ENCODE measurements at regions not wholly inside any gene's neighbourhood (a gene's known extent, or its start where the extent isn't known, plus 50 kb on each side); places are given as distances from the start of the nearest gene placed in this dataset.

DNA sequence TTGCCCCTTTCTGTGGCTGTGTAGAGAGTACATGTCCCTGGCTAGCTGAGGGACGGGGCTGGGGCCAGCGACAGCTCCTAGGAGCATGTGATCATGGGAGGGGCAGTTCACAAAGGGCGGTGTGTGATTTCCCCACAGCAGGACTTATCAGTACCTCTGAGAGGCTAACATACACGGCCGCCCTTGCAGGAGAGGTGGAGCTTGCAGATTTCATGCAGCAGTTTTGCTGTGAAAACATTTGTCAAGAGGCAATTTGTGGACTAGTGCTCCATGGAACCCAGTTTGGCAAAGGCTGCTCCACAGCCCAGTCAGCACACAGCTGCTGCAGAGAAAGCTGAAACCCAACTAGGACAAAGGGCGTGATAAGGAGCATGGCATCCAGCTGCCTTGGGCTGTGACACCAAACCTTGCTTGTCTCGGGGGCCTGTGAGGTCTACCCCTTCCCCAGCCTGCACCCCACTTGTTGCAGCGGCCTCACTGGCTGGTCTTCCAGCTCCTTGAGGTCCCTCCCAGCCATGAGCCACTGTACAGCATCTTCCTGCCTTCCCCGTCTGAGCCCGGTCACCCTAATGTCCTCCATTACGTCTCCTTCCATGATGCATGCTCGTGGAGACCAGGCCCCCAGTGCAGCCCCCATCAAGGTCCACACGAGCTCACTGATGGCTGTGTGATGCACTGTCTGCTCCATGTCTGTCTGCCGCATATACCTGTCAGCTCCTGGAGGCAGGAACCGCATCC lies 121.4 kb upstream of the HDAC4 start:
- DNase-seq = no peak

DNA sequence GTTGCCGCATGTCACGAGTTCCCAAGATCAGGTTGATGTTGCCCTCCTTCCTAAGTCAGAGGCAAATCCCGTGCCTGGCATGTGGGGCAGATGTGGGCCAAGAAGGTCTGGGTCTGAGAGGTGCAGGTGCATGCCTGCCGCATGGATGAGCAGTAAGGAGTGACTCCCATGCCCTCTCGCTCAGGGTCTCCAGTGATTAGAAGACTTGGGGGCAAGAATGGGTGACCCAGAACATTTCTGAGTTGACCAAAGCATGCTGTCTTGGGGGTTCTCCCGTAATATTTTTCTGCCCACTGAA lies 120.6 kb upstream of the HDAC4 start:
- DNase-seq = no peak

DNA sequence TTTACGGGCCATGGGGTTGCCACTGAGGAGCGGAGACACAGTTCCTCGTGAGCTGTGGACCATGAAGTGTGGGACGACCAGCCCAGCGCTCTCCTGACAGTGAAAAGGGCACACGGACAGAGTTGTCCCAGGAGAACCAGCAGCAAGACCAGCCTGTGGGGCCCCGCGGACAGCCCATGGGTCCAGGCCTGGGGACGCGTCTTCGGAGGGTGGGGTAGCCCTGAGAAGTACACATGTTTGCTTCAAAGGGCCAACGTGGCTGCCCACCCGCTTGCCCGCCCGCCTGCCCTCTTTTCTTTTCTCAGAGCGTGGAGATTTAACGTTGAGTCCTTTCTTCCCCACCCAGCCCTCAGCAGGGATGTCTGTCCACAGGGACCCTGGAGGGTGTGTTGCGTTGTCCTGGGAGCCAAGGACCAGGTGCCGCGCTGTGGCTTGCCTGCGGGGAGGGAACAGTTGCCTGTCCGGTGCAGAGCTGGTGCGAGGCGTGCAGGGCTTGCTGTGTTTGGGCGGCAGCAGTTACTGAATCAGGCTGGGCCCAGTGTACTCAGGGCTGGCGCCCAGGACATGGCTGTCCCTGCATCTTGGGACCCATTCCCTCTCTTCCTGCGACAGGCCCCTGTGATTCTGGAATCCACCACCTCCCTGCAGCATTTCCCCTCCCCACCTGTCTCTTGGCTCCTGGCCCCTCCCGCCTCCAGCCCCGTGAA lies 120.1 kb upstream of the HDAC4 start:
- DNase-seq = no peak

DNA sequence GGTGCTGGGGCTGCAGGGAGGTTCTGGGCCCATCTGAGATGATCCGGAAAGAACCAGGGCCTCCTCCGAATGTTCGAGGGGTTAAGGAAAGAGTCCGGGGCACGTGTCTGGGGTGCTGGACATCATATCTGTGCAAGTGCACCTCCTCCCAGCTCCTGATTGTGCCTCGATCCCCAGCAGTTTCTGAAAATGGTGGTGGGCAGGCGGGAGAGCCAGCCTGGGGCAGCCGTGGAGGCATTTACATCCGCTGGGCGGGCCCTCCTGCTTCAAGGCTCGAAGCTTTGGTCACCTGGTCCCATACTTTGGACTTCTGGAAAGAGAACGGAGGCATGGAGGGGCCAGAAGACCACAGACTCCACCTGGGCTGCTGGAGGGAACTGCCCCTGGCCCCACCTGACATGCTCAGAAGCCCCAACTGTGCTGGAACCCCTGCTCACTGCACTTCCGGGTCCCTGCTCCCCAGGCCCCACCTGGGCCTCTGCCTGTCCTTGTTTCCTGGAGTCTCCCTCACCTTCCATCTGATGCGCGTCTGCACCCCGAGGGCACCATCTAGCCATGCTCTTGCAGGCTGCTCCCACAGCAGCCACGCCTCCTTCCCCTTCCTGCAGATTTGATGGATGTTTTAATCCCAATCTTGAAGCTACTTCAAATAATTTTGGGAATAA lies 119.2 kb upstream of the HDAC4 start:
- no peak for DNase-seq

DNA sequence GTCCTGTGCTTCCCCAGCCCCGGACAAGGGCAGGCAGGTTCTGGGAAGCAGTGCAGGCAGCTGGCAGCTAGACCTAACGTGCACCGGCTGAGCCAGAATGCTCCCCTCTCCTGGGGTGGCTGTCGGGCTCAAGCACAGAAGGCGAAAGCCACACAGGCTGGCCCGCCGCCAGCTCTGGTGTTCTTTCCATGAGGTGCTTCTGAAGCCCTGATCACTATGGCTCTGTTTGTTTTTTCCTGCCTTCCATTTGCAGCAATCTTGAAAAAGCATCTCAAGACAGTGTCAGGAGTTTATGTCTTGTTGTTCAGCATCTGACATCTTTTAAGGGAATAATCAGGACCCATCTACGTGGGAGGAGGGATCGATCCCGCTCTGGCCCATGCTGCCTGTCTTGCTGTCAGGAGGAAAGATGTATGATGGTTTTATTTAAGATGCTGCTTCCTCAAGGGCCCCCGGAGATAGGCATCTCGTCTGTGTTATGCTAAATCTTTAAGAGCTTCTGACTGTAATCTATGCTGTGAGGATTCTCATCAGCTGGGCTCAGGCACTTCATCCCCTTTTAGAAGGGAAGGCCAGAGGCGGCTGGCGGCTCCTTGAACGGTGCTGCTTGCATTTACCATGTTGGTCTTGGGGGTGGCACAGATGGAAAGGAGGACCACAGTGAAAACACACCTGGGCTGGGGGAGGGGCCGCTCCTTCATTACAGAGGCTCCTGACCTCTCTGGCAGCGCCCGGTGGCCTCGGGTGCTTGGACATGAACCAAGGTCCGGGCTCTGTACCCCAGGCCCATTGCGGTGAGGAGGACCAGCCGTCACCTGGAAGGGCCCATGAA lies 118.5 kb upstream of the HDAC4 start:
- no peak for DNase-seq

DNA sequence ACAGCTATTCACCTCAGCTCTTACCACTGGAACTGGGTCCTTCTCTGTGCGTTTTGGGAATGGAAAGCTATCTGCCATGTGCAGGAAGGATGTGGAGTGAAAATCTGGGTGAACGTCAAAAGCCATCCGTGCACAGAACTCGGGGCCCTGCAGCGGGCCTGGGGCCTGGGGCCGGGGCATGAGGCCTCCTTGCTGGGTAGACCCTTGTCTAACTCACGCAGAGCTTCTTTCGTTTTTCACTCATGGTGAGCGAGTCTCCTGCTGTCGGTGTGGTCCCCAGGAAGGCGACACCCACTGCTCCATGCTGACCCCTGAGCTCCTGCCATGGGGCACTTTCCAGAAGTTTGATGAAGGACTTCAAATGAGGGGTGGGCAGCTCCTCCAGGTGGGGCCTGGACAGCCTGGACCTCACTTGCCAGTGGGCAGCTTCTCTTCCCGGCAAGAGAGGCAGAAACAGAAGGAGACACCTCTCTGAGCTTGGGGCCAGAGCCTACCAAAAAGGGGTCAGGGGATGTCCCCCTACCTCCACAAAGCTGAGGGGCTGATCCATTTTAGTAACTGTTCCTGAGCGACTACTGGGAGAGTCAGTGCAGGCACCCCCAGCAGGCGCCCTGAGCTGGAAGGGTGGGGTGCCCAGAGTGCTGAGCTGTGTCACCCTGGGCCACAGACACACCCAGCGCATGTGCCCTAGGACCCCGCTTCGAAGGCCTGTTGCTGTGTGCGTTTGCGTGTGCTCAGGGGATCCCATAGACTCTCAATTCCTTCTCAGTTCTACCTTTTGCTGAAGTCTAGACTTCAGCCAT lies 117.7 kb upstream of the HDAC4 start:
- no peak for DNase-seq

DNA sequence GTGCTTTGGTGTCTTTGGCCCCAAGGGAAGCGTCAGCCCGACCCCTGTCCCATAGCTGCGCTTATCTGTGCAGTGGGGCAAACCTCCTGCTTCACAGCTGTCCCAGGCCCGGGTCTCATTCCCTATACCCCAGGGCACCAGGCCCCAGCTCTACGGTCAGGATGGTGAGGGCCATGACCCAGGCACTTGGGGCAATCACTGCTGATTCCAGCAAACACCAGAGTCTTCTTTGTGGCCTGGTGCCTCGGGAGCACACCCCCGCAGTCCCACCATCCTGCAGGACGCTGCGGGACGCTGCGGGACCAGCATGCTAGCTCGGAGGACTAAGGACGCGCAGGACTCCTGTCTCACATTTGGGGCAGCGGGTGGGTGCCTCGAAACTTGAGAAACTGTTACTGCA lies 116.9 kb upstream of the HDAC4 start:
- DNase-seq = no peak

DNA sequence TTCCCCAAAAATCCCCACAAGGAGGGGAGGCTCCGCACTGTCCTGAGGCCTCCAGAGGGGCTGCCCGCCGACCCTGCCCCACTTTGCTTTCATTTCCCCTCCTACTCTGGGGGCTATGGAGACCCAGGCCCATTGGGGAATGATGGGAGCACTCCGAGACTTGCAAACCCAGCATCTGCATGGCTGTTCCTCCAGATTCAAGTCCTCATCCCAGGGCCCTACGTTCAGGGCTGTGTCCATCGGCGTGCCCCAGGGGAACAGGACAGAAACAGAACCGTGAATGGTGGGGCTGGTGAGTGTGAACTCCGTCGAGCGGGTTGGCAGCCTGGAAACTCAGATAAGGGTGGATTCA lies 116.1 kb upstream of the HDAC4 start:
- DNase-seq = no peak

DNA sequence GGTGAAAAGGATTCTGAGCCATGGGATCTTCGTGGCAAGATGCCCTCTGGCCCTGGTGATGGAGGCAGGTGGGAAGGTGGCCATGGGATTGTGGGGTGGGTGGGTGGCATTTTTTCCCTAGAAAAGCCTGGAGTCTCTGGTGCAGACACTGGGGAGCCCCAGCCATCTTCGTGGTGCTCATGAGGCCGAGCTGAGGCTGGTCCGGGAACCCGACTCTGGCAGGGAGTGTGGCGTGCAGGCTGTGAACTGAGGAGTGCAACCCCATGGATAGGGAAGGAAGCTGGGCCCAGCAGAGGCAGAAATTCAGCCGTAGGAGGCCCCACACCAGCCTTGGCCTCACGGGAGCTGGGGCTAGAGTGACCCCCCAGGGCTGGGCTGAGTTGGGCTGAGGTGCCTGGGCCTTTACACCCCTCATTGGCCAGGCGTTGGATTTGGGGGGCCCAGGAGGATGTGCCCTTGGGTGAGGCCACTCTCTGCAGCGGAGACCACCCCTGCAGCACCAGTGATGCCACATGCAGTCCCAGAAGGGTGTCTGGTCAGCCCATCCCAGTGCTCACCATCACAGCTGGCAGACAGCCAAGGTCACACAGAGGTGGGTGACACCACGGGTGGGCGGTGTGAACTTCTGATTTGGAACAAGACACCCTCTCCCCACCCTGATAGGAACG lies 115.6 kb upstream of the HDAC4 start:
- no peak for DNase-seq

DNA sequence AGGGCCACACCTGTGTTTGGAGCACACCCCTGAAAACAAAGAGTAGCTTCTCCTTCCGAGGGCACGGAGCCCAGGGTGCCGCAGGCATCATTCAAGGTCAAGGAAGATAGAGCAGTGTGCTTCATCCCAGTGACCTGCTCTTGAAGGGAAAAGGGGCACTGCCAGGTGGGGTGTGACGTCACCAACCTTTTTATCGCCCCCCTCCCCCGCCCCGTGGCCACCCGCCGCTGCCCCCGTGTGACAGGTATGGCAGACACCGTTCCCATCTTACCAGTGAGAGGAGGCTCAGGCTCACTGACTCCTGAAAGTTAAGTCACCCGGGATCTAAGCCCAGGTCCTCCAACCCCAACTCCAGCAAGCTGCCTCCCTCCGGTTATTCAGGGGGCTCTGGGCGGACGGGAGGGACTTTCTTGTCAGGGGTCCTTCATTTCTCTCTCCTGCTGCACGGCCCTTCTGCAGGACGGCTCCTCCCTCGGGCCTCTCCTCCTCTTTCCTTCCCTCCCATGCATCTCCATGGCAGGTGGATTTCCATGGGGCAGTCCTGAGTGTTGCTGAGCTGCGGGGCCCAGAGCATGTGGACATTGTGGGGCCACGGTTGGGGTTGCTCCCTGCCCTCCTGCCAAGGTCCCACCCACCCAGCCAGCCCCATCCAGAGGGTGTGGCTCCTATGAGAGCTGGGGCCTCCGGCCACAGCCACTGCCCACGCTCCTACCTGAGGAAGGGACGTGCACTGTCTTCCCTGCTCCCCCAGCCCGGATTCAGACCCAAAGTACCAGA lies 114.1 kb upstream of the HDAC4 start:
- no peak for DNase-seq

DNA sequence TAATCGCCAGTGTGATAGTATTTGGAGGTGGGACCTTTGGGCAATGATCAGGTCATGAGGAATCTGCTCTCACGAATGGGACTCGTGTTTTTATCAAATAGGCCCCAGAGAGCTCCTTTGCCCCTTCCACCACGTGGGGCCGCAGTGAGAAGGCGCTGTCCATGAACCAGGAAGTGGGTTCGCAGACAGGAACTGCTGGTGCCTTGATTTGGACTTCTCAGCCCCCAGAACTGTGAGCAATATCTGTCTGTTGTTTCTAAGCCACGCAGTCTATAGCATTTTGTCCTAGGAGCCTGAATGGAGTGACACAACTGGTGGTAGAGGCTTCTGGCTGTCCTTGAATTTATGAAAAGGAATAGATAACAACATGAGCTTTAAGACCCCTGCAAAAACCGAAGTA lies 111.2 kb upstream of the HDAC4 start:
- no peak for DNase-seq

DNA sequence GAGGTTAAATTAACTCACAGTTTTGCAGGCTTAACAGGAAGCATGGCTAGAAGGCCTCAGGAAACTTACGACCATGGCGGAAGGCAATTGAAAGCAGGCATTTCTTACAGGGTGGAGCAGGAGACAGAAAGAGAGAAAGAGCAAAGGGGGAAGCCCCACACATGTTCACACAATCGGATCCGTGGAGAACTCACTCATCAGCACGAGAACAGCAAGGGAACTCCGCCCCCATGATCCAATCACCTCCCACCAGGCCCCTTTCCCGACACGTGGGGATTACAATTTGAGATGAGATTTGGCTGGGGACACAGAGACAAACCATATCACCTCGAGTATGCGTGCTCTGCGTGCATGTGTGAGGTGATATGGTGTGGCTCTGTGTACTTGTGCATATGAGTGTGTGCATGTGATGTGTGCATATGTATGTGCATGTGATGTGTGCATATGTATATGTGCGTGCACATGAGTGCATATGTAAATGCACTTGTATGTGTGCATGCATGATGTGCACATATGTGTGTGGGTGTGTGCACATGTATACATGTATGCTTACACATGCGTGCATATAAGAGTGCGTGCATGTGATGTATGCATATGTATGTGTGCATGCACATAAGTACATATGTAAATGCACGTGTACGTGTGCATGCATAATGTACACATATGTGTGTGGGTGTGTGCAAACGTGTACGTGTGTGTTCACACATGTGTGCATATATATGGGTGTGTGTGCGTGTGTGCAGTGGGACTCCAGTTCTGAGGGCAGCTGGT lies 108.7 kb upstream of the HDAC4 start:
- no peak for DNase-seq

DNA sequence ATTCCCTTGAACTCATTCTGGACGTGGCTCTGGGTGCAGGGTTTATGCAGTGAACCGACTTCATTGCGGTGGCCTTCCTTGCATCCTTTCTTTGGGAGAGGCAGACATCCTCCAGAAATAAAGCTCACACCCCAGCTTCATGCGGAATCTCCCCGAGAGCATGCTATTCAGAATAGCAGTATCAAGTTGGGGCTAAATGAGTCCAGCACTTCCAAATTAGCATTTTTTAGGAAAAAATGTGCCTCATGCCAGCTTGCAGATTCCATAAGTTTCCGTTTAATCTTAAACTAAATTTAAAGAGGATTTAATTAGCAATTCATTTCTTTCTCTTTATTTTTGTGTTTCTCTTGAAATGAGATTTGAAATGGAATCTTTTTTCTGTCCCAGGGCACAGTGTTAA lies 107.4 kb upstream of the HDAC4 start:
- no peak for DNase-seq

DNA sequence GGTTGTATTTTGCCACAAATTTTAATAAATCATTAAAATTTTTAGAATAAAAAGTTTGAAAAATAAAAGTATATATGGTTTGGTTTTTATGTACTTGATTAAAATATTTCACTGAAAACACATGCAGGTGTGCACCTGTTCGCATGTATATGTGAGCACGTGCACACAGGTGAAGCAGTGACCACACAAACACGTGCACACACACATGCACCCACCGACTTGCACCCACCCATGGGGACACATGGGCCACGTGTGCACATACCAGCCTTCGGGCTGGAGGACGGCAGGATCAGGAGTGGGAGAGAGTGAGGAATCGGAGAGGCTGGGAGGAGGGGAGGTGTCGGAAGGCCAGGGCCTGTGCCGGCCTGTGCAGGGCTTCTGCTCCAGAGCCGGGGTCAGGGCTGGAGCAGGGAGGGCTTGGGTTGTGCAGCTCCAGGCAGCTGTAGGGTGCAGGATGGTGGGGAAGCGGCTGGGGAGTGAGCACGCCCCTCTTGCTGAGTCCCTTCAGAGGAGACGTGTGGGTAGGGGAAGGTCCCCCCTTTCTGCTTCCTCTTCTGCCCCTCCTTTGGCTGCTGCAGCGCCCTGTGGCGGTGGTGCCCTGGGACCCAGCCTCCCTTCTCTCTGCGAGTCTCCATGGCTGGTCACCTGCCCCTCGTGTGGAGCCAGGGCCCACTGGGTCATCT lies 106.9 kb upstream of the HDAC4 start:
- DNase-seq = no peak

DNA sequence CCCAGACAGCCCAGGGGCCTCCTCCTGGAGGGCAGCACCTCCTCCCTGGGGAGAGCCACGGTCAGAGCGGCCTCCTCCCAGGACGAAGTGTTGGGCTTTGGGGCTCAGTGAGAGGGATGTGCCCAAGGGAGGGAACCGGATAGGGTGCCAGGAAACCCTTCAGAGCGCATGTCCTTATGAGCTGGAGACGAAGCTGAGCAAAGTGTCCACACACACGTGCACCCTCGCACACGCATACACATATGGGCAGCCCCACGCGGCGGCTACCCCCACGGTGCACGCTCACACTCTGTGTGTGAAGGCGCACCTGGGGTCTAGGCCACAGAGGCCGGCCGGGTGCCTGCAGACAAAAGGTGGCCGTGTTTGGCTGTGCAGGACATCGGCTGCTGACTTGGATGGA lies 106.1 kb upstream of the HDAC4 start:
- DNase-seq = no peak

DNA sequence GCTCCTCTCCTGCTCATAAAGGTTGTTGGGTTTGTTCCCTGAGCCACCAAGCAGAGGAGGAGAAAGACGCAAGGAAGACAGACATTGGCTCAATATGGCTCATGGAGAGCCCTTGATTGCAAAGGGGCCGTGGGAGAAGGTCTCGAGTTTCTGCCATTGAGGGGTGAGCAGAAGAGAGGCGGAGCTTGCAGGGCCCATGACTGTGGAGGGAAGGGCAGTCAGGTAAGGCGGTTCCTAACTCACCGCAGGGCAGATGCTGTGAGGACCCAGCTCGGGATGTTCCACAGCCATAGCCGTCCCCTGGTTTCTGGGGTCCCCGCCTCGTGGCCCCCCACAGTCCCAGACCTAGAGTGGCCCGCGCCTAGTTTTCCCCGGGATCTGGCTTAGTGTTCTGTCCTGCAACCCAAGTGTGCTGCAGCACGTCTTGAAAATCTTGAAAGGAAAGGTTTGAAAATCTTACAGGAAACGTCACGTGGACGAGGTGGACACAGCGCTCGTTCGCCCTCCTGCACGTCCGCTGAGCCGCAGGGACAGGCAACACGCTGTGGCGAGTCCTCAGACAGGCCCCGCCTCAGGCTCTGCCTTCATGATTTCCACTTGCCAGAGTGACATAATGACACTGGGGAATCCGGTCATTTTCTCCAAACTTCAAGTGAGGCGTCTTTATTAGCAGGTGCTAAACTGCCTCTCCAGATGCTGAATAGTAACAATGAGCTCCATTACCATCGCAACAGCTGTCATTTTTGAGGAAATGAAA lies 105.5 kb upstream of the HDAC4 start:
- DNase-seq = no peak

DNA sequence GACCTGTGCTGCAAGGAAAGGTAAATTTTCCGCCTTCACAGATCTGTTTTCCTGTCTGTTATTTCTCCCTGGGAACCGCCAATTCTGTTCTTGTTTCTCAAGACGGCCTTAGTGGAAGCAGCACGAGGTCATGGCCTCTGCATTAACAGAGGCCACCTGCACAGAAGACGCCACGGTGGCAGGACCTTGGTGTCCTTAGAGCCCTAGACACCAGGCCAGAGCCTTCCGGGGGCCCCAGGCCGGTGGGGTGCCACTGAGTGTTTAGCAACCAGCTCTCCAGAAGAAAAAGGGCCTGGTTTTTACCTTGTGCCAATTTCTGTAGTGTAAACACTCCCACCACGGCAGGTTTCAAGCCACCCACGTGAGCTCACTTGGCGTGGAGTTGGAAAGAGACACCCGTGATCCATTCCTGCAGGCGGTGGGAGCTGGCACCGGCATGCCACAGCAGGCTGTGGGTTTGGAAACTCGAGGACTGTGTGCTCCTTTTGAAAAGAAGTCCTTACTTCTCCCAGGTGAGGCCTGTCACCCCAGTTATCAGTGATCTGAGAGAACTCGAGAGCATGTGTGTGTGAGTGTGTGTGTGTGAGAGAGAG lies 103.9 kb upstream of the HDAC4 start:
- no peak for DNase-seq

DNA sequence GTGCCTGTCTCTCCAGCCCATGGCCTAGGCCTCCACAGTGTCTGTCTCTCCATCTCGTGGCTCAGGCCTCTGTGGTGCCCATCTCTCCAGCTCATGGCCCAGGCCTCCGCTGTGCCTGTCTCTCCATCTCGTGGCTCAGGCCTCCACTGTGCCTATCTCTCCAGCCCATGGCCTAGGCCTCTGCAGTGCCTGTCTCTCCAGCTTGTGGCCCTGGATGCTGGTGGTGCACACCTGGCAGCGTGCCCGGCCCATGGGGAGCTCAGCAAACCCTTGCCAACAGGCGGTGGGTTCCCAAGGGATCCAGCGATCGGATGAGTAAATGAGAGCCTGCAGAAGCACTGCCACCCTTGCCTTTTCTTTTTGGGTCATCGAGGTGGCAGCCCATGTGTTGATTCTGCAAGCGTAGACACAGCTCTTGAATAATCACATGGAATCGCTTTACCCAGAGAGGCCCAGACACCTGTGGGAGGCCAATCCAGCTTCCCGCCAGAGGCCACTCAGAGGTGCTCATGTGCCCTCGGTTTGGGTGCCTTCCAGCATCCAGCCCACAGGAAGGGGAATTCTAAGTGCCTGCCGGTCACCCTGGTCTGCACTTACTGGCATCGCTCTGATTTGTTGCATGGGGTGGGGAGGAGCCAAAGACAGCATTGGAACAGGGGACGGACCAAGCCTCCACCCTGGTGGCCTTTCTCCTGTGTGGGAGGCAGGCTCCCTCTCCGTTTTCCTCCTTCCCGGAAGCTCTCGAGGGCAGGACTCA lies 101.8 kb upstream of the HDAC4 start:
- no peak for DNase-seq

Data from NCI-H187 (cell line).